BLaER1 (cell line): ENCODE measurements at regions not wholly inside any gene's neighbourhood (a gene's known extent, or its start where the extent isn't known, plus 50 kb on each side); places are given as distances from the start of the nearest gene placed in this dataset.
"Not testable (repeated sequence)": the region's sequence is repeated elsewhere in the genome, so short reads cannot be mapped to it uniquely, and the experiment has no call there.

Experiments
- H3K27ac ChIP-seq: shearing (Covaris generic); formaldehyde crosslinking; 2 replicates; pipeline ENCODE4 v1.8.1; 2022
- H3K27me3 ChIP-seq: shearing (Covaris generic); formaldehyde crosslinking; 2 replicates; pipeline ENCODE4 v1.8.1; 2022
- H3K36me3 ChIP-seq: shearing (Covaris generic); formaldehyde crosslinking; 2 replicates; pipeline ENCODE4 v1.8.1; 2022
- H3K4me1 ChIP-seq: shearing (Covaris generic); formaldehyde crosslinking; 2 replicates; pipeline ENCODE4 v1.8.1; 2022
- H3K4me2 ChIP-seq: shearing (Covaris generic); formaldehyde crosslinking; 2 replicates; pipeline ENCODE4 v1.8.1; 2022
- H3K4me3 ChIP-seq: shearing (Covaris generic); formaldehyde crosslinking; 2 replicates; pipeline ENCODE4 v1.8.1; 2022
- H3K9ac ChIP-seq: shearing (Covaris generic); formaldehyde crosslinking; 2 replicates; pipeline ENCODE4 v1.8.1; 2022
- H3K9me3 ChIP-seq: shearing (Covaris generic); formaldehyde crosslinking; 2 replicates; pipeline ENCODE4 v1.8.1; 2022
- H4K20me1 ChIP-seq: shearing (Covaris generic); formaldehyde crosslinking; 2 replicates; pipeline ENCODE4 v1.8.1; 2022
- Cebpa-rat ChIP-seq: shearing (Covaris generic); IDR thresholded peaks from 2 replicates; pipeline ENCODE4 v1.8.1; 2022

DNA sequence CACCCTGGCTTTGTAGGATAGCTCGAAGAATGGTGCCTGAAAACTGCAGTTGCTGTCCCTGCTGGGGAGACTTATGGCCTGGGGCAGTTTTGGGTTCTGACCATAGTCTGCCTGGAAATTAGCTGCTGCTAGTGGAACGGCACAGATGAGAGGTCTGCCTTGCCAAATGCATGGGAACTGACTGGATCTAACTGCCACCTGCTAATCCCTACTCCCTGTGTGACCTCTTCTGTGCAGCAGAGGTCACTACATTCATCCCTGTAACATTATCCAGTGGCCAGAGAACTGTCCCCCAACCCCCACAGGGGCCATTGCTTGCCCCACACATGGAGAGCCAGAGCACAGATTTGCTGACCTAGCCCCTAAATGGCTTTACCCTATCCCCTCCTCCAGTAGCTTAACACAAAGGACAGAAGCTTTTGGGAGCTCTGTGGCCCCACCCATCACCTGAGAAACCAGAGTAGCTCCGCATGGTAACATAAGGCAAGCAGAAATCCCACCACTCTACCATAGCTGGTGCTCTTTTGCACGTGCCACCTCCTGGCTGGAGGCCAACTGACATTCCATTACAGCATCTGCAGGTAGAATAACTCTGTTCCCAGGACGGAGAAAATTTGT is 840.0 kb downstream of the EPHA3 start:
- Histone ChIP-seq H3K9ac (no peak overlapping the region), H4K20me1 (no peaks in the 10 kb centered on the region), H3K27ac (no peak overlapping the region), H3K4me2 (no peak overlapping the region), H3K4me3 (no peak overlapping the region), H3K36me3 (no peaks in the 10 kb centered on the region), H3K27me3 (no peaks in the 10 kb centered on the region), H3K9me3 (no peaks in the 10 kb centered on the region), H3K4me1 (no peaks in the 10 kb centered on the region)
- TF ChIP-seq Cebpa-rat = no peak

DNA sequence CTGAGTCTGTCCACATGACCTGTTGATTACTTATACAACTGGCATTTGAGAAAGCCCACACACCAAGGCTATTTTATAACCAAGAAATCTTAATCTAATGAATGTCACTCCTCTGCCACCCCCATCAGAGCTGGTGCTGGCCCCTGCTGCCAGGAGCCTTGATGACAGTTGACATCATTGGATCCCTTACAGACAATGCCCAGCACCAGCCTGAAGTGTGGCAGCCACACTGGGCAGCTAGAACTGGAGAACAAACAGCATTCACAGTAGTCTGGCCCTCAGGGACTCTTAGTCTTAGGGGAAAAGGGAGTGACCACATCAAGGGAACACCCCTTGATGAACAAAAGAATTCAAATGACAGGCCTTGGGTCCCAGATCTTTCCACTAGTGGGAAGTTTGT is 840.6 kb downstream of the EPHA3 start:
- no peaks in the 10 kb centered on the region for H3K27me3 ChIP-seq
- no peak for TF ChIP-seq Cebpa-rat

DNA sequence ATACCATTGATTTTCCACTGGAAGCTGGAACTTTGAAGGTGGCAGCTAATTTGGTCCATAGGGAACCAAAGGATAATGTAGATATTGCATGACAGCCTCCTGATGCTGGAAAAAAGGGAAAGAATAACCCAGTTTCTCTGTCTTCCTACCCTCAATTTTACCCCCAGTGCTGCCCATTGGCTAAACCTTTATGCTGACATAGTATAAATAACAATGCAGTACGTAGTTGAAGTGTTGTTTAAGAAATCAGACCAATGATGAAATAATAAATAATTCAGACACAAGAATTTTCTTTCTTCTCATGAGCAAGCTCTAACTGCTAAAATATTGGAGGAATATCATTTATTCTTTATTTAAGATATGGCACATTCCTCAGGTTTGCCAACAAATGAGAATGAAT is 843.4 kb downstream of the EPHA3 start:
- Histone ChIP-seq H4K20me1 (no peaks in the 10 kb centered on the region), H3K36me3 (no peaks in the 10 kb centered on the region), H3K4me1 (no peaks in the 10 kb centered on the region), H3K4me3 (no peak overlapping the region), H3K27me3 (no peaks in the 10 kb centered on the region), H3K4me2 (no peak overlapping the region), H3K27ac (no peak overlapping the region), H3K9me3 (no peaks in the 10 kb centered on the region), H3K9ac (no peak overlapping the region)
- no peak for TF ChIP-seq Cebpa-rat

More for the DNA sequence above, 840.6 kb downstream of the EPHA3 start:
- Histone ChIP-seq H3K9me3 (no peaks in the 10 kb centered on the region), H3K36me3 (no peaks in the 10 kb centered on the region), H3K9ac (no peak overlapping the region), H3K4me3 (no peak overlapping the region), H3K4me1 (no peaks in the 10 kb centered on the region), H3K27ac (no peak overlapping the region), H3K4me2 (no peak overlapping the region), H4K20me1 (no peaks in the 10 kb centered on the region)

DNA sequence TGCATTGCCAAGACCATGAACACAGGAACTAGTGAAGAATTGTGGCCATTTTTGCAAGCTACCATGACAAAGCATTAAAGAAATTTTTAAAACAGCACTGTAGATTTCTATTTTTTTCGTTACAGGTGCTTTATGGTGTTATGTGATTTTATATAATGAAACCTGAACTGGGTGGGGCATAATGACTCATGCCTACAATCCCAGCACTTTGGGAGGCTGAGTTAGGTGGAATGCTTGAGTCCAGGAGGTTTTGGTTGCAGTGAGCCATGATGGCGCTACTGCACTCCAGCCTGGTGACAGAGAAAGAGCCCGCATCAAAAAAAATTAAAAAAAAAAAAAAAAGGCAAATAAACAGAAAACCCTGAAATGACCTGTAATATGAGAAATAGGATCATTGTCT is 846.7 kb downstream of the EPHA3 start:
- no peak overlapping the region for H3K27ac ChIP-seq
- no peaks in the 10 kb centered on the region for H3K36me3 ChIP-seq
- no peak overlapping the region for H3K4me3 ChIP-seq
- no peaks in the 10 kb centered on the region for H3K27me3 ChIP-seq
- no peak for TF ChIP-seq Cebpa-rat
- no peaks in the 10 kb centered on the region for H3K4me1 ChIP-seq
- H3K9me3 ChIP-seq = no peaks in the 10 kb centered on the region
- no peaks in the 10 kb centered on the region for H4K20me1 ChIP-seq
- no peak overlapping the region for H3K4me2 ChIP-seq
- H3K9ac ChIP-seq = no peak overlapping the region

DNA sequence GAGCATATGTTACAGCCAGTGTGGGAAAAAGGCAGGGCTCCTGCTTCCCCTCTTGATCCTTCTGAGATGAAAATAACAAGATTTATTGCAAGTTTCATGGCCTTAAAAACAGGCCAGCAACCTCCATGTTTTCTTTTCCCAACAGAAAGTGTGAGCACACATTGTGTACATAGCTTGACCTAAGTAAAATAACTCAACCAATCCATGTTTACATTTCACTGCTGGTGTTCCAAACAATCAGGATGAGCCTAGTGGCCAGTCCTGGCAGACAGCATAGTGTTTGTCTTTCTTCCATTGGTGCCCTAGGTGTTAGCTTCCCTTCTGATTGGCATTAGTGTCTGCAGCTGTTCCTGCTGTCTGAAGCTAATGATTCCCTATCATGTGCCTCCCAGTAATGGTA is 847.7 kb downstream of the EPHA3 start:
- H3K27ac ChIP-seq = no peak overlapping the region
- no peaks in the 10 kb centered on the region for H3K27me3 ChIP-seq
- no peak overlapping the region for H3K9ac ChIP-seq
- no peak for TF ChIP-seq Cebpa-rat
- no peaks in the 10 kb centered on the region for H3K4me1 ChIP-seq
- no peak overlapping the region for H3K4me2 ChIP-seq
- H3K9me3 ChIP-seq = no peaks in the 10 kb centered on the region
- no peaks in the 10 kb centered on the region for H4K20me1 ChIP-seq
- H3K36me3 ChIP-seq = no peaks in the 10 kb centered on the region
- H3K4me3 ChIP-seq = no peak overlapping the region

DNA sequence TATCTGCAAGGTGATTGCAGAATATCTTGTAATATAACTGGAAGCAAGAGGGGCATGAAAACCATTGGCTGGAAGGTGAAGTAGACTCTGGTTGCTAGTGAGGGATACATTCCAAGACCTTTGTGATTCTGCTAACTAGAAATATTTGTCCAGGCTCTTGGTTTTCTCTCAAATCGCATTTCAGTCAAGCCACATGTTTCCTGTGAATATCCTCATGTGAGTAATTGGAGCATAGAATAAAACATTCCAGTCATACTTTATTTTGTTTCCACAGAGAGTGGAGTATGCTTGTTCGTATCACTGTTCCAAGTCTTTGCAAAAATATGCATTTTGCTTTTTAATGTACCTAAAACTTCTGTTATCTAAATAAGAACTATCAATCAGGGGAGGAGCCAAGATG is 850.0 kb downstream of the EPHA3 start:
- no peak overlapping the region for H3K4me3 ChIP-seq
- H3K4me2 ChIP-seq = no peak overlapping the region
- no peak overlapping the region for H3K9ac ChIP-seq
- TF ChIP-seq Cebpa-rat = no peak
- H3K36me3 ChIP-seq = no peaks in the 10 kb centered on the region
- H4K20me1 ChIP-seq = no peaks in the 10 kb centered on the region
- H3K27ac ChIP-seq = no peak overlapping the region
- no peaks in the 10 kb centered on the region for H3K4me1 ChIP-seq
- no peaks in the 10 kb centered on the region for H3K27me3 ChIP-seq
- H3K9me3 ChIP-seq = 0 out of 2 replicates have a peak, but pooled peaks cover 3% of the 10 kb centered on the region

DNA sequence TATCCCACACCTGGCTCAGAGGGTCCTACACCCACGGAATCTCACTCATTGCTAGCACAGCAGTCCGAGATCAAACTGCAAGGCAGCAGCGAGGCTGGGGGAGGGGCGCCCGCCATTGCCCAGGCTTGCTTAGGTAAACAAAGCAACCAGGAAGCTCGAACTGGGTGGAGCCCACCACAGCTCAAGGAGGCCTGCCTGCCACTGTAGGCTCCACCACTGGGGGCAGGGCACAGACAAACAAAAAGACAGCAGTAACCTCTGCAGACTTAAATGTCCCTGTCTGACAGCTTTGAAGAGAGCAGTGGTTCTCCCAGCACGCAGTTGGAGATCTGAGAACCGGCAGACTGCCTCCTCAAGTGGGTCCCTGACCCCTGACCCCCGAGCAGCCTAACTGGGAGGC is 850.7 kb downstream of the EPHA3 start:
- not testable (repeated sequence) for H3K9me3 ChIP-seq, H3K36me3 ChIP-seq, H3K27ac ChIP-seq, H3K27me3 ChIP-seq, H3K4me1 ChIP-seq, H3K4me2 ChIP-seq, H4K20me1 ChIP-seq, H3K9ac ChIP-seq, H3K4me3 ChIP-seq

DNA sequence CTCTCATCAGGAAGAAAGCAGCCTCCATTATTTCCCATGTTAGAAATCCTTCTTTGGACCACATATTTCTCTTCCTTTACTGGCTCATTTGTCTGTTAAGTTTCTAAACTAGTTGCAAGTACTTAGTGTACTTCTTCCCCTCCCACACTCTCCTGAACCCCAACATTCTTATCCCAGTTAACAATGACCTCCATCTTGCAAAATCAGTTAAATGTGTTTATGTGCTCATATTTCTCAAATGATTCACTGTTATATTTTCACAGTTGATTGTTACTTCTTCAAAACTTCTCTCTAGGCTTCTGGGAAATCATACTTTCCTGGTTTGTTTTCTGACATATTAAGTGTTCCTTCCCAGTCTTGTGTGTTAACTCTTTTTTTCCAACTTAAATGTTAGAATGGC is 856.9 kb downstream of the EPHA3 start:
- no peaks in the 10 kb centered on the region for H3K27me3 ChIP-seq
- H3K9ac ChIP-seq = no peak overlapping the region
- H3K36me3 ChIP-seq = no peaks in the 10 kb centered on the region
- H3K4me2 ChIP-seq = no peak overlapping the region
- no peak for TF ChIP-seq Cebpa-rat
- H3K27ac ChIP-seq = no peak overlapping the region
- H3K4me3 ChIP-seq = no peak overlapping the region
- H3K4me1 ChIP-seq = no peaks in the 10 kb centered on the region
- no peaks in the 10 kb centered on the region for H4K20me1 ChIP-seq
- H3K9me3 ChIP-seq = 0 out of 2 replicates have a peak, but pooled peaks cover 4% of the 10 kb centered on the region

DNA sequence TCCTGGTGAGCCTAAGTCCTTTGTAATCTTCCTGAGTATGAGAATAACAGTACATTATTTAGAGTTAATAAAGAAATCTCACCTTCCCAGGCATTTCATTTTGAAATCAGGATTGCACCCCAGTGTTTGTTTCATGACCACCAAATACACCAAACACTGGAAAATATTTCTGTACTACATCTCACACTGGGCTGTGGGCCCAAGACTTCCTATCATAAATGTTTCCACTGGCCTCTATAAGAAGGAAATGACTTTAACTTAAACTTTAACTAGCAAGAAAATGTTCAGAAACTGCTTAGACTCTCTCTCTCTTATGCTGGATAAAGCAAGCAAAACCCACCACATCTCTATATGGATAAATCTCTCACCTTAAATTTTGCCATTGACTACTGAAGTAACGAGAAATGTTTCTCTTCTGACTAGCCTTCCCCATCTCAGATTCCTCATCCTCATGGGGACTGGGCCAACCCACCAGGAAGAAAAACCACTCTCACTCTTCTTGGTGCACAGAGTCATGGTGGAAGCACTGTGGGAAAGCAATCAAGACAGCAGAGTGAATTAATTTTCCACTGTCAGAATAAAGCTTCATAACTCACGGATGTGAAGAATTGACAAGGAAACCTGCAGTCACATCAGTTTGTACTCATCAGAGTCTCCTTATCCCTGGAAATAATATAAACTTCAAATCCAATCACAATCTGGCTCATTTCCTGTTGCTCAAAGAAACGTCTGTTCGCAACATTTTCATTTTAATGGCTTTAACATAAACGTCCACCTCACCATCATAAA is 859.6 kb downstream of the EPHA3 start:
- no peak overlapping the region for H3K4me2 ChIP-seq
- H3K36me3 ChIP-seq = no peaks in the 10 kb centered on the region
- no peak overlapping the region for H3K4me3 ChIP-seq
- 0 out of 2 replicates have a peak, but pooled peaks cover 4% of the 10 kb centered on the region for H3K9me3 ChIP-seq
- H3K9ac ChIP-seq = no peak overlapping the region
- H3K27ac ChIP-seq = no peak overlapping the region
- no peaks in the 10 kb centered on the region for H3K27me3 ChIP-seq
- TF ChIP-seq Cebpa-rat = no peak
- H4K20me1 ChIP-seq = no peaks in the 10 kb centered on the region
- no peaks in the 10 kb centered on the region for H3K4me1 ChIP-seq

DNA sequence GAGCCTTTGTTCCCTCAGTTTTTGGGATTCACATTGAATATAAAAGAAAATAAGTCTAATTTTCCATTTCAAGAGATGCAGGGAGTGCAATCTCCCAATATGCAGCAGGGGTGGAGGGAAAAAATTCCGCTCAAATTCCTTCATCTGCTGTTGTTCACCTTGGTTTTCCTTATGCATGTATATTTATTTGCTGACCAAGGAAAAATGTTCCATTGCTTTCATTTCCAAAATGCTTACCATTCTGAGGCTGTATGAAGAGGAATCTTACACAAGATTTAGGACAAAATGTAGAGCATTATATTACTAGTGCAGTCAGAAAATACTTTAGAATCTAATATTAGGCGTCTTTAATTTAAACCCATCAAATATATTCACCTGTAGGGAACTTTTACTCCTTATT is 863.9 kb downstream of the EPHA3 start:
- H3K27me3 ChIP-seq = no peaks in the 10 kb centered on the region
- no peak overlapping the region for H3K4me2 ChIP-seq
- H3K9me3 ChIP-seq = no peaks in the 10 kb centered on the region
- no peak overlapping the region for H3K27ac ChIP-seq
- no peak overlapping the region for H3K9ac ChIP-seq
- H3K4me1 ChIP-seq = no peaks in the 10 kb centered on the region
- no peaks in the 10 kb centered on the region for H4K20me1 ChIP-seq
- H3K36me3 ChIP-seq = no peaks in the 10 kb centered on the region
- TF ChIP-seq Cebpa-rat = no peak
- H3K4me3 ChIP-seq = no peak overlapping the region

DNA sequence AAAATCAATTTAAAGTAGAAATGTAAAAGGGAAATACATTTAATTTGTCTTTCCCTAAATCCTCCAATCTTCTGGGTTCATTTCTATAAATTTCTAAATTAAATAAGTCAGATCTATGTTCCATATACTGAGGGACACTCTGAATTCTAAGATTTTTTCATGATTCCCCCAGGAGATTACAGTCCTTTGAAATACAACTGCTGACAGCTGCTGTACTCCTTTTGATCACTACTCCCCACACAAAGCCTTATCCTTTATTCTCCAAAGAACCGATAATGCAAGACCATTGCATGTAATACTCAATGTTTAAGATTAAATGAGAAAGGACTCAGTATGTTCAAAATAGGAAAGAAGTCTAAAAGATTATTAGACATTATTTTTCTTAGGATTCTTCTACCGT is 865.7 kb downstream of the EPHA3 start:
- Histone ChIP-seq H3K36me3 (no peaks in the 10 kb centered on the region), H3K9me3 (no peaks in the 10 kb centered on the region), H4K20me1 (no peaks in the 10 kb centered on the region), H3K27ac (no peak overlapping the region), H3K4me3 (no peak overlapping the region), H3K27me3 (no peaks in the 10 kb centered on the region), H3K4me1 (no peaks in the 10 kb centered on the region), H3K9ac (no peak overlapping the region), H3K4me2 (no peak overlapping the region)
- TF ChIP-seq Cebpa-rat = no peak
